GM23248 (cell line): ENCODE measurements at regions not wholly inside any gene's neighbourhood (a gene's known extent, or its start where the extent isn't known, plus 50 kb on each side); places are given as distances from the start of the nearest gene placed in this dataset.

Experiments
- EZH2 ChIP-seq: fragments of 200-600 bp; sonication (generic); IDR thresholded peaks from 2 replicates; pipeline ENCODE4 v1.6.1; 2018; ENCODE audit warnings: antibody characterized with exemption, mild to moderate bottlenecking; ENCODE audit not compliant: insufficient read depth, poor library complexity, severe bottlenecking
- EZH2phosphoT487 ChIP-seq: fragments of 200-600 bp; sonication (generic); IDR thresholded peaks from 2 replicates; pipeline ENCODE4 v1.6.1; 2018; ENCODE audit warnings: antibody characterized with exemption, moderate library complexity, mild to moderate bottlenecking, low read depth; ENCODE audit not compliant: insufficient read depth

DNA sequence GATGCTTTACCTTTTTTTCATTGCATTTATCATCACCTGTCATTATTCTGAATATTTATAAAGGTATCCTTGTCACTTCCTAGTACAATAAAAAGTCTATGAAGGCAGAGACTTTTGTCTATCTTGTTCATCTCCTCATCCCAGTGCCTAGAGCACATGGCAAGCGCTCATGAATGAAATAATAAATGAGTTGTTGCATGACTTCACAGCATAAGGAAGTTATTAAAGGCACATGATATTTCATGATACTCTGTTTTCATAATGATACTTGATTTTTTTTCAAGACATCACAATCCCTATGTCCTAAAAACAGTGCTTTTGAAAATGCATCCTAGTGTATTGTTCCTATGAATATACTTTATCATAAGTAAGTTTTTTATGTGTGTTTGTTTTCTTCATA, 310.6 kb upstream of the RSPO3 start:
- TF ChIP-seq EZH2phosphoT487: no peak
- no peak for TF ChIP-seq EZH2
